Astrocyte (in vitro differentiated cells and primary cell): ENCODE measurements at regions not wholly inside any gene's neighbourhood (a gene's known extent, or its start where the extent isn't known, plus 50 kb on each side); places are given as distances from the start of the nearest gene placed in this dataset.

Source experiments
- DNase-seq: peaks from one replicate; pipeline ENCODE4 v3.0.0-alpha.2; 2010; ENCODE audit warnings: low read depth
- FAIRE-seq: peaks from 2 replicates; lab custom pipeline; 2011; peaks lifted over from hg19 to GRCh38; lab: Jason Lieb, UNC
- H2AFZ ChIP-seq: 2 replicates; pipeline ENCODE4 v1.6.0; 2012; ENCODE audit warnings: low read depth, low read length, inconsistent platforms
- H3K27ac ChIP-seq: 2 replicates; pipeline ENCODE4 v1.5.1; 2011; ENCODE audit warnings: low read depth, low read length, inconsistent platforms
- H3K27me3 ChIP-seq: 2 replicates; pipeline ENCODE4 v1.6.0; 2011; ENCODE audit warnings: low read length, inconsistent platforms; ENCODE audit not compliant: insufficient read depth
- H3K36me3 ChIP-seq: 2 replicates; pipeline ENCODE4 v1.5.1; 2011; ENCODE audit warnings: low read length, inconsistent platforms; ENCODE audit not compliant: insufficient read depth
- H3K4me1 ChIP-seq: 2 replicates; pipeline ENCODE4 v1.5.1; 2011; ENCODE audit warnings: low read length, inconsistent platforms; ENCODE audit not compliant: insufficient read depth
- H3K4me2 ChIP-seq: 2 replicates; pipeline ENCODE4 v1.6.0; 2012; ENCODE audit warnings: low read length, inconsistent platforms
- H3K4me3 ChIP-seq: 2 replicates; pipeline ENCODE4 v1.5.1; 2011; ENCODE audit warnings: low read depth, mild to moderate bottlenecking, low read length, inconsistent platforms; ENCODE audit not compliant: insufficient read depth
- H3K79me2 ChIP-seq: 2 replicates; pipeline ENCODE4 v1.6.0; 2012; ENCODE audit warnings: mild to moderate bottlenecking, low read length, inconsistent platforms; ENCODE audit not compliant: insufficient read depth
- H3K9ac ChIP-seq: 2 replicates; pipeline ENCODE4 v1.6.0; 2012; ENCODE audit warnings: mild to moderate bottlenecking, low read length, inconsistent platforms
- H3K9me3 ChIP-seq: 2 replicates; pipeline ENCODE4 v1.5.1; 2012; ENCODE audit warnings: low read depth, mild to moderate bottlenecking, low read length, inconsistent platforms; ENCODE audit not compliant: insufficient read depth
- H4K20me1 ChIP-seq: 2 replicates; pipeline ENCODE4 v1.6.0; 2012; ENCODE audit warnings: low read length, inconsistent platforms; ENCODE audit not compliant: insufficient read depth
- H3K27ac Mint-ChIP-seq: one replicate; pipeline ENCODE4 v1.8.0; 2021; ENCODE audit warnings: mild to moderate bottlenecking, mixed read lengths; ENCODE audit not compliant: unreplicated experiment
- H3K27me3 Mint-ChIP-seq: one replicate; pipeline ENCODE4 v1.8.0; 2021; ENCODE audit warnings: low read depth, mixed read lengths; ENCODE audit not compliant: unreplicated experiment
- H3K36me3 Mint-ChIP-seq: one replicate; pipeline ENCODE4 v1.8.0; 2021; ENCODE audit warnings: low read depth, mixed read lengths; ENCODE audit not compliant: unreplicated experiment
- H3K4me1 Mint-ChIP-seq: one replicate; pipeline ENCODE4 v1.8.0; 2021; ENCODE audit warnings: low read depth, mixed read lengths; ENCODE audit not compliant: unreplicated experiment
- H3K4me3 Mint-ChIP-seq: one replicate; pipeline ENCODE4 v1.8.0; 2021; ENCODE audit warnings: mild to moderate bottlenecking, moderate library complexity, mixed read lengths; ENCODE audit not compliant: unreplicated experiment
- H3K9me3 Mint-ChIP-seq: one replicate; pipeline ENCODE4 v1.8.0; 2021; ENCODE audit warnings: mild to moderate bottlenecking, mixed read lengths; ENCODE audit not compliant: unreplicated experiment
- CTCF ChIP-seq: IDR thresholded peaks from 2 replicates; pipeline ENCODE4 v1.5.1; 2011; ENCODE audit warnings: low read depth, mild to moderate bottlenecking, inconsistent platforms, low read length, moderate library complexity; ENCODE audit not compliant: insufficient read depth
- EZH2 ChIP-seq: IDR thresholded peaks from 2 replicates; pipeline ENCODE4 v1.6.1; 2012; ENCODE audit warnings: mild to moderate bottlenecking, low read length, inconsistent platforms; ENCODE audit not compliant: insufficient read depth

DNA sequence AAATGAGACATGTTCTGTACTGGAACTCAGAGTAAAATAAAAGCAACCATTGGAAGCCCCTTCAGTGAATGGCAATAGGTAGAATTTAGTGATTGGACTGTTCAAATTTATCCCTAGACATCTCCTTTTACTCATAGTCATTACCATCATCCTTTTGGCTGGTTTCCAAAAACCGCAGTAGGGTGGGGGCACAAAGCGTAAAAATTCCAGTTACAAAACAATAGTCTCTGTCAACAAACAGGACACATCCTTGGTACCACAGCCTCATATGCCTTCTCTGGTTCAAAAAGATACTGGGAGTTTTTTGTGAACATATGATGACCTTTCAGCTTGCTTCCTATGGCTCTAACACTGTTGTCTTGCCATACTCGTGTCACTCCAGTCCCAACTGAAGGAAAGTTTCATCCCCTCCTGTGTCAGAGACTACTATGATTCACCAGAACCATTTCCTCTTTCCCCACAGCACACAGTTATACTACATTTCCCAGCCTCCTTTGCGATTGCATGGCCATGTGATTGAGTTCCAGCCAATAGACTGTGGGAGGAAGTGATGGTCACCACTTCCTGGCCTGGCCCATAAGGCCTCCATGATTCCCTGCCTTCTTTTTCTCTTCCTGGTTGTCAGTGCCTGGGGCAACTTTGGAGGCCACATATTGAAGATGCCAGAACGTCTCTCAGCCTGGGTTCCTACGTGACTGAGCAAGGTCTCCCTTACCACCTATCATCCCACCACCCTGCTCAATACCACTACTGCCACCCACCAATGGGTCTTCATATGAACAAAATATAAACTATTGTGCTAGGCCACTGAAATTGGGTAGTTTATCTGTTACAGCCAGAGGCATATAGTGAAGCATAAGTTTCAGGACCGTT, 162.4 kb downstream of the ID4 start:
- no peak for TF ChIP-seq EZH2
- no peak for TF ChIP-seq CTCF
- H3K4me1 ChIP-seq: no peaks in the 10 kb centered on the region
- H2AFZ ChIP-seq: peak overlapping the region; percentile 28
- no peaks in the 10 kb centered on the region for H3K79me2 ChIP-seq
- no peak overlapping the region for H3K4me2 ChIP-seq
- H3K9ac ChIP-seq: no peak overlapping the region
- no peak overlapping the region for H3K27ac ChIP-seq
- H3K9me3 ChIP-seq: no peaks in the 10 kb centered on the region
- DNase-seq (no peak), FAIRE-seq (no peak)
- H3K27me3 ChIP-seq: no peaks in the 10 kb centered on the region
- Mint-ChIP-seq H3K9me3 (peaks cover 8% of the 10 kb centered on the region), H3K27me3 (peaks cover 3% of the 10 kb centered on the region), H3K4me1 (no peaks in the 10 kb centered on the region), H3K36me3 (no peaks in the 10 kb centered on the region), H3K27ac (no peak overlapping the region), H3K4me3 (no peak overlapping the region)
- no peaks in the 10 kb centered on the region for H4K20me1 ChIP-seq
- no peaks in the 10 kb centered on the region for H3K36me3 ChIP-seq
- H3K4me3 ChIP-seq: no peak overlapping the region

DNA sequence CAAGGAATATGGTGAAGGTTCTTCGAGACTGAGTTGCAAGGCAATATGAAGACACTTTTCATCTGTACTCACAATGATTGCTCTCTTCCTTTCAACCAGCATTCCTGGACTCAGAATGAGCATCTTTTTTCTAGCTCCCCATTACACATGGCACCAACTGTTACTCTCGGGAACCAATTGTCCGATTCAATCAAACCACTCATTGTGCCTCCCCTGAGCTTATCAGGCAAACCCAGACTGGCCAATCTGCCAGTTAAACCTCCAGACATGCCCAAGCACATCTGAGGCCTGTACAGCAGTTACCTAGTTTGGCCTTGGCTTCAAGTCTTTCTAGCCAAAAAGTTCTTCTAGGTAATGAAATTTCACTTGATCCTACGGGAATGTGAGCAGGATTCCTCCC, 164.1 kb downstream of the ID4 start:
- Histone ChIP-seq H3K4me2 (no peak overlapping the region), H3K9me3 (no peaks in the 10 kb centered on the region), H2AFZ (no peak overlapping the region), H3K9ac (no peak overlapping the region), H3K27me3 (no peaks in the 10 kb centered on the region), H3K79me2 (no peaks in the 10 kb centered on the region), H4K20me1 (no peaks in the 10 kb centered on the region), H3K27ac (no peak overlapping the region), H3K36me3 (no peaks in the 10 kb centered on the region), H3K4me1 (no peaks in the 10 kb centered on the region), H3K4me3 (no peak overlapping the region)
- TF ChIP-seq CTCF (no peak), EZH2 (no peak)
- Mint-ChIP-seq H3K9me3 (peaks cover 8% of the 10 kb centered on the region), H3K36me3 (no peaks in the 10 kb centered on the region), H3K4me1 (no peaks in the 10 kb centered on the region), H3K4me3 (no peak overlapping the region), H3K27me3 (peaks cover 3% of the 10 kb centered on the region), H3K27ac (no peak overlapping the region)
- DNase-seq (no peak), FAIRE-seq (no peak)

DNA sequence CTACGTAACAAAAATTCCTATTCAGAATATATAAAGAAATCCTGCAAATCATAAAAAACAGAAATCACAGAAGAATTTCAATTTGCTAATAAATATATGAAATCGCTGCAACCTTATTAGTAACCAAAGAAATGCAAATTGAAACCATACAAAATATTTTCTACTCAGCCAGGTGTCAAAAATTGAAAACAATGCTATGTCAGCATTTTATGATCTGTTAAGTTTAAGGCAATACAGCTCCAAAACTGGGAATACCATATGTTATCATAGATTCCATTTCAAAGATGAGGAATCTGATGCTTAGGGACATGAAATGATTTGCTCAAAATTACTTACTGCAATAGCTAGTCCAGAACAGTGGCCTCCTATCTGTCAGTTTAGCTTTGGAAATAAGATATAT, 168.9 kb downstream of the ID4 start:
- H3K4me1 ChIP-seq: no peaks in the 10 kb centered on the region
- no peaks in the 10 kb centered on the region for H3K79me2 ChIP-seq
- H3K9me3 ChIP-seq: no peaks in the 10 kb centered on the region
- H3K27ac Mint-ChIP-seq: no peak overlapping the region
- DNase-seq (no peak), FAIRE-seq (no peak)
- H3K4me2 ChIP-seq: no peak overlapping the region
- H3K27ac ChIP-seq: no peak overlapping the region
- H3K4me3 ChIP-seq: no peak overlapping the region
- H2AFZ ChIP-seq: no peak overlapping the region
- no peak overlapping the region for H3K4me3 Mint-ChIP-seq
- H3K4me1 Mint-ChIP-seq: no peaks in the 10 kb centered on the region
- no peak for TF ChIP-seq CTCF
- TF ChIP-seq EZH2: no peak
- H3K9ac ChIP-seq: no peak overlapping the region
- no peaks in the 10 kb centered on the region for H3K27me3 ChIP-seq
- no peaks in the 10 kb centered on the region for H3K36me3 Mint-ChIP-seq
- peaks cover 4% of the 10 kb centered on the region for H3K27me3 Mint-ChIP-seq
- H3K9me3 Mint-ChIP-seq: no peaks in the 10 kb centered on the region
- H4K20me1 ChIP-seq: no peaks in the 10 kb centered on the region
- H3K36me3 ChIP-seq: no peaks in the 10 kb centered on the region
